ENCODE measurements at regions not wholly inside any gene's neighbourhood (a gene's known extent, or its start where the extent isn't known, plus 50 kb on each side); places are given as distances from the start of the nearest gene placed in this dataset.

DNA sequence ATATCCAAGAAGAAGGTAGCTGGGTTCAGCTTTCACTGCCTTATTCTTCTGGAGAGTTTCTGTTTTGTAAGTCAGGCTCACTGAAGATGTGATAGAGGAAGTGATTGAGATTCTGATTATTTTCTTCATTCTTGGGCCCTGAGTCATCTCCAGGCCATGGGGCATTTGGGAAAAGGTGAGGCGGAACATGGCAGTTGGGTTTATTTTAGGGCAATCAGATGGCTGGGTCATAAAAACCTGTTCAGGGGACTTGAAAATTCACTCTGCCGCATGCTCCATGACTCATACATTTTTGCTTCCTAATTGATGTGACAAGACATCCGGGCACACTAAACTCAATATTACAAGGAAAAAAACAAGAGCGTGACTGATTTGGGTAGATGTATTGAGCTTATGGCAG lies 265.7 kb upstream of the KLF4 start:
- Histone ChIP-seq H3K27me3 (replicated peaks in 2 of 5; ENCODE audit: control insufficient read depth in 4 of 5, insufficient read depth in 5 of 5, low read length in 4 of 5) (no peaks in the 10 kb centered on the region), H3K4me1 (ENCODE audit: control extremely low read depth in 1 of 4, control insufficient read depth in 4 of 4, insufficient read depth in 4 of 4, low read length in 3 of 4) (peaks cover 0 to 9% (median 7%) of the 10 kb centered on the region in 4 experiments), H3K36me3 (ENCODE audit: control insufficient read depth in 4 of 4, insufficient read depth in 4 of 4, low read length in 3 of 4) (no peaks in the 10 kb centered on the region), H3K9me3 (ENCODE audit: control extremely low read depth in 1 of 5, control insufficient read depth in 4 of 5, insufficient read depth in 2 of 5, low read depth in 1 of 5, low read length in 4 of 5) (no peaks in the 10 kb centered on the region), H3K4me3 (ENCODE audit: control insufficient read depth in 1 of 7, extremely low read depth in 1 of 7, insufficient read depth in 4 of 7, low read depth in 2 of 7, low read length in 6 of 7) (no peak overlapping the region), H3K27ac (ENCODE audit: insufficient read depth in 1 of 2, low read depth in 1 of 2, low read length in 2 of 2, poor library complexity in 1 of 2, severe bottlenecking in 2 of 2) (no peak overlapping the region)
- peak; percentile 52 to 90 (median 81) for DNase-seq
- CTCF ChIA-PET, result no interaction called here
- WGBS (ENCODE audit: insufficient coverage), result 14% methylated on average over 1 of the region's 4 CpGs
- POLR2A ChIA-PET, result no interaction called here

DNA sequence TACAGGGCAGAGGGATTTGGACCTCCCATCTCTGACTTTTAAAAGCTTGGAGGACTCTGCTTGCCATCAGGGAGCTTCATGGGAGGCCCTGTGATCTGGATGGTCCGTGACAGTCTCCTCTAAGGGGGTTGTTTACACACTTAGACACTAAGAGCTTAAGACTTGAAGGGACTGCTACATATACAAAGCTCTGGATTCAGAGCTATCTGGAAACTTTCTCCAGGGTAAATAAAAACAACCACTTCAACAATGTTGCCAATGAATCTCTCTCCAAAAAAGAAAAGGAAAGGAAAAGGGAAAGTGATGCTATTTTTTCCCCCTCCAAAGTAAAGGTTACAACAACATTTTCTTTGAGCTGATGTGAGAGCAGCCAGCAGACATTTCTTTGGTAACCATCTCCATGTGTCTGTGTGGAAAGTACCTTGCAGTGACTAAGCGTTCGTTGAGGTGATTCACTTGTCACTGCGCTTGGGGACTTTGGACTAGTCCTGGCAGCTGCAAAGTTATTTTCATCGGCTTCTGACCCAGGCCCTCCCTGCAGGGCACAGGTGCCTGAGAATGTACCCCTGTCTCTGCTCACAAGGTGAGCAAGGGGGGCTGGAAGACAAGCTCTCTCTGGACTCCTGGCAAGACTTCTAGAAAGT lies 262.1 kb upstream of the KLF4 start:
- Histone ChIP-seq H3K9me3 (ENCODE audit: control extremely low read depth in 1 of 5, control insufficient read depth in 4 of 5, insufficient read depth in 2 of 5, low read depth in 1 of 5, low read length in 4 of 5) (no peaks in the 10 kb centered on the region), H3K4me1 (ENCODE audit: control extremely low read depth in 1 of 4, control insufficient read depth in 4 of 4, insufficient read depth in 4 of 4, low read length in 3 of 4) (peaks cover 0 to 8% (median 3%) of the 10 kb centered on the region in 4 experiments), H3K4me3 (ENCODE audit: control insufficient read depth in 1 of 7, extremely low read depth in 1 of 7, insufficient read depth in 4 of 7, low read depth in 2 of 7, low read length in 6 of 7) (no peak overlapping the region), H3K27ac (ENCODE audit: insufficient read depth in 1 of 2, low read depth in 1 of 2, low read length in 2 of 2, poor library complexity in 1 of 2, severe bottlenecking in 2 of 2) (no peak overlapping the region), H3K27me3 (replicated peaks in 2 of 5; ENCODE audit: control insufficient read depth in 4 of 5, insufficient read depth in 5 of 5, low read length in 4 of 5) (no peaks in the 10 kb centered on the region), H3K36me3 (ENCODE audit: control insufficient read depth in 4 of 4, insufficient read depth in 4 of 4, low read length in 3 of 4) (no peaks in the 10 kb centered on the region)
- ChIA-PET POLR2A (no interaction called here), CTCF (no interaction called here)
- 73% methylated on average over 4 of the region's 5 CpGs for WGBS (ENCODE audit: insufficient coverage)
- DNase-seq, result peak in 2 of 3 donors; percentile 46 to 64

DNA sequence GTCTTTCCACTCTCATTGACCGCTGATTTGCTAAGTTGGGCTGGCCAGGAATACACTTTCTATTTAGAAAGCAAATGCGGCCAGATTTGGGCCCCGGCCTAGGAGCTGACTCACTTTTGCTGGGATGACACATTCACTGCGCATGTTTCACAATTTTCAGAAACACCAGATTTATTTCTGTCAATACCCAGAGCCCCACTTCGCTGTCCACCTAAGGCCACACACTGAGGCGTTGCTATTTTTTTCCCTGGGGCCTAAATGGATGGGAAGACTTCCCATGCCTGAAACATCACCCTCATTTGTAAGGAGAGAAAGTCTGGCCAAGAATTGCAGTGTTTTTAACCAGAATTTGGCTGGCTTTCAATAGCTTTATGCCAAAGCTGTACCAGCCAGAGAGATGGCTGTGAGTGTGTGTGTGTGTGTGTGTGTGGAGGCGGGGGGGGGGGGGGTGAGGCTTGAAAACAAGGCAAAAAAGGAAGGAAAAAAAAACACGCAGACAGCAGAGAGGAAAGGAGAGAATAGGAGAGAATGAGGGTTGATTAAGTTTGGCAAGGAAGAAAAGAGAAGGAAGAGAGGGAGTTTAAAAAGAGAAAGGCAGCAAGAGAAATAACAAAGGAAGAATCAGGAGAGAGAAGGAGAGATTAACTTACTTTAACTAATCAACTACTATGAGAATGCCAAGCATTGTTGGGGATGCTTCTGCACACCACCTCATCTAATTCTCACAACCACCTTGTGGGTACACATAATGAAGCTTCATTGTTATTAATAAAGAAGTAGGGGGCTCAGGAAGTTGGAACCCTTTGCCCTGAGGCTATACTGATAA lies 261.4 kb upstream of the KLF4 start:
- H3K9me3 ChIP-seq (ENCODE audit: control extremely low read depth in 1 of 5, control insufficient read depth in 4 of 5, insufficient read depth in 2 of 5, low read depth in 1 of 5, low read length in 4 of 5), result no peaks in the 10 kb centered on the region
- no peaks in the 10 kb centered on the region for H3K36me3 ChIP-seq (ENCODE audit: control insufficient read depth in 4 of 4, insufficient read depth in 4 of 4, low read length in 3 of 4)
- peak in 2 of 3 donors; percentile 10 to 17 for DNase-seq
- 82% methylated on average over 5 of the region's 8 CpGs for WGBS (ENCODE audit: insufficient coverage)
- H3K27ac ChIP-seq (ENCODE audit: insufficient read depth in 1 of 2, low read depth in 1 of 2, low read length in 2 of 2, poor library complexity in 1 of 2, severe bottlenecking in 2 of 2), result no peak overlapping the region
- no peaks in the 10 kb centered on the region for H3K27me3 ChIP-seq (replicated peaks in 2 of 5; ENCODE audit: control insufficient read depth in 4 of 5, insufficient read depth in 5 of 5, low read length in 4 of 5)
- ChIA-PET CTCF (no interaction called here), POLR2A (no interaction called here)
- peaks cover 0 to 8% (median 3%) of the 10 kb centered on the region in 4 experiments for H3K4me1 ChIP-seq (ENCODE audit: control extremely low read depth in 1 of 4, control insufficient read depth in 4 of 4, insufficient read depth in 4 of 4, low read length in 3 of 4)
- H3K4me3 ChIP-seq (ENCODE audit: control insufficient read depth in 1 of 7, extremely low read depth in 1 of 7, insufficient read depth in 4 of 7, low read depth in 2 of 7, low read length in 6 of 7), result no peak overlapping the region

- WGBS (ENCODE audit: insufficient coverage), result 96% methylated on average over 5 of the region's 5 CpGs
- Histone ChIP-seq H3K4me3 (ENCODE audit: control insufficient read depth in 1 of 7, extremely low read depth in 1 of 7, insufficient read depth in 4 of 7, low read depth in 2 of 7, low read length in 6 of 7) (no peak overlapping the region), H3K36me3 (ENCODE audit: control insufficient read depth in 4 of 4, insufficient read depth in 4 of 4, low read length in 3 of 4) (no peaks in the 10 kb centered on the region), H3K27ac (ENCODE audit: insufficient read depth in 1 of 2, low read depth in 1 of 2, low read length in 2 of 2, poor library complexity in 1 of 2, severe bottlenecking in 2 of 2) (no peak overlapping the region), H3K27me3 (replicated peaks in 2 of 5; ENCODE audit: control insufficient read depth in 4 of 5, insufficient read depth in 5 of 5, low read length in 4 of 5) (no peaks in the 10 kb centered on the region), H3K4me1 (ENCODE audit: control extremely low read depth in 1 of 4, control insufficient read depth in 4 of 4, insufficient read depth in 4 of 4, low read length in 3 of 4) (peaks cover 0 to 1% (median under 1%) of the 10 kb centered on the region in 4 experiments), H3K9me3 (ENCODE audit: control extremely low read depth in 1 of 5, control insufficient read depth in 4 of 5, insufficient read depth in 2 of 5, low read depth in 1 of 5, low read length in 4 of 5) (no peaks in the 10 kb centered on the region)
- CTCF ChIA-PET, result interaction anchor here (0.6 kb wide), 1 partner anchor 195 kb away, joined by 3 read pairs; no protein-coding TSS in a partner anchor
- no peak for DNase-seq
- POLR2A ChIA-PET, result no interaction called here
Measured at GRCh38 chr9:107749787-107750444, 260.3 kb upstream of the KLF4 start.

DNA sequence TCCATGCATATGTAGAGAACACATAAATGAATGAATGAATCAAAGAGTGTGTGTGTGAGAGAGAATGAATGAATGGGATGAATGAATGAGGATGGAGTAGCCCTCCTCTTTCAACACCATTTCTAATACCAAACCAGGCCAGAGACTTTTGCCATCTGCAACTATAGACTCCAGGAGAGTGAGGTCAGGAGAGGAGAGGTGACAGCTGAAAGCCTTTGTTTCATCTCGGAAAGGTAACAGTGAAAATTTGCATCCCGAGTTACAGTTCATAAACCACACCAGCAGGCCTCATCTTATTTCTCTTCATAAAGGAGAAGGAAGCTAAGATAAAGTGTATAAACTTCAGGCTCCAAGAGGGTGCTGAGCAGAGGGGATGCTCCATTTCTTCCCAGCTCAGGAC lies 255.3 kb upstream of the KLF4 start:
- 90% methylated on average over 2 of the region's 2 CpGs for WGBS (ENCODE audit: insufficient coverage)
- Histone ChIP-seq H3K27ac (ENCODE audit: insufficient read depth in 1 of 2, low read depth in 1 of 2, low read length in 2 of 2, poor library complexity in 1 of 2, severe bottlenecking in 2 of 2) (no peak overlapping the region), H3K36me3 (ENCODE audit: control insufficient read depth in 4 of 4, insufficient read depth in 4 of 4, low read length in 3 of 4) (no peaks in the 10 kb centered on the region), H3K9me3 (ENCODE audit: control extremely low read depth in 1 of 5, control insufficient read depth in 4 of 5, insufficient read depth in 2 of 5, low read depth in 1 of 5, low read length in 4 of 5) (no peaks in the 10 kb centered on the region), H3K4me3 (ENCODE audit: control insufficient read depth in 1 of 7, extremely low read depth in 1 of 7, insufficient read depth in 4 of 7, low read depth in 2 of 7, low read length in 6 of 7) (no peak overlapping the region), H3K4me1 (ENCODE audit: control extremely low read depth in 1 of 4, control insufficient read depth in 4 of 4, insufficient read depth in 4 of 4, low read length in 3 of 4) (no peaks in the 10 kb centered on the region), H3K27me3 (replicated peaks in 2 of 5; ENCODE audit: control insufficient read depth in 4 of 5, insufficient read depth in 5 of 5, low read length in 4 of 5) (no peaks in the 10 kb centered on the region)
- CTCF ChIA-PET, result no interaction called here
- POLR2A ChIA-PET, result no interaction called here
- no peak for DNase-seq

DNA sequence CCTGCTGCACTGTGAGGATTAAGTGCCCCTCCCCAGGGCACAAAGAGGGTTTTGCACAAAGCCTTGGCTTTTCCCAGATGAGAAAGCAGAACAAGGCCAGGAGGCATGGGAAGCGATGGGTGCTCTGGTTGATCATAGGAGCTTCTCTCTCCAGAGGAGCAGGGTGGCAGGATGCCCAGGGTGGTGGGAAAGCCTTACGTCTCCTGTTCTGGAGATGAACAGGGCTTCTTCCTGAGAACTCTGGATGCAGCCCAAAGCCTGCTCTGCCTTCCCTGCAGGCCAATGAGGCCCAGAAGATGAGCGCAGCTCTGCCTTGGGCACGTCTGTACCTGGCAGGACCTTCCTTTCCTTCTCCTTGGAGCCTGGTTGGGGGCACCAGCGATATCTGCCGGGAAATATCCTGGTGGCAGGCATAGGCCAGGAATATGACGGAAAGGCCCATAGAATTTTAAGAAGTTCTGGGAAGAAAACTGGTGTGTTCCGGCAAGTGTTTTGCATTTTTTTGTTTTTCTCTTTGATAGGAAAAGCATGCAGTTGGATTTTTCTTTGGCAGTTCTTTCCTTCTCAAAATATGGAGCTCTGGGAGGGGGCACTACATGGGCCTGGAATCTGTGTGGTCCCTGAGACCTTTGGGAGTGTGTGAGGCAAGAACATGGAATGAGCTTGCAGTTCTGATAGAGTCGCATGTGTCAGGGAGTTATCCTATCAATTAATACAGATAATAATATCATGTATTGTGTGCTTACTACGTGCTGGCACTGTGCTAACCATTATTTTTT lies 253.2 kb upstream of the KLF4 start:
- no peaks in the 10 kb centered on the region for H3K4me1 ChIP-seq (ENCODE audit: control extremely low read depth in 1 of 4, control insufficient read depth in 4 of 4, insufficient read depth in 4 of 4, low read length in 3 of 4)
- CTCF ChIA-PET, result no interaction called here
- 95% methylated on average over 7 of the region's 10 CpGs for WGBS (ENCODE audit: insufficient coverage)

More for the DNA sequence above, 253.2 kb upstream of the KLF4 start:
- H3K4me3 ChIP-seq (ENCODE audit: control insufficient read depth in 1 of 7, extremely low read depth in 1 of 7, insufficient read depth in 4 of 7, low read depth in 2 of 7, low read length in 6 of 7), result no peak overlapping the region
- DNase-seq, result no peak
- H3K36me3 ChIP-seq (ENCODE audit: control insufficient read depth in 4 of 4, insufficient read depth in 4 of 4, low read length in 3 of 4), result no peaks in the 10 kb centered on the region
- H3K27me3 ChIP-seq (replicated peaks in 2 of 5; ENCODE audit: control insufficient read depth in 4 of 5, insufficient read depth in 5 of 5, low read length in 4 of 5), result no peaks in the 10 kb centered on the region
- POLR2A ChIA-PET, result no interaction called here
- no peaks in the 10 kb centered on the region for H3K9me3 ChIP-seq (ENCODE audit: control extremely low read depth in 1 of 5, control insufficient read depth in 4 of 5, insufficient read depth in 2 of 5, low read depth in 1 of 5, low read length in 4 of 5)
- H3K27ac ChIP-seq (ENCODE audit: insufficient read depth in 1 of 2, low read depth in 1 of 2, low read length in 2 of 2, poor library complexity in 1 of 2, severe bottlenecking in 2 of 2), result no peak overlapping the region

Data from common myeloid progenitor, CD34-positive (primary cell).